IMR-90 (cell line): ENCODE measurements at regions not wholly inside any gene's neighbourhood (a gene's known extent, or its start where the extent isn't known, plus 50 kb on each side); places are given as distances from the start of the nearest gene placed in this dataset.

Source experiments
- BHLHE40 ChIP-seq: fragments of 150-350 bp; IDR thresholded peaks from 2 replicates; pipeline ENCODE4 v1.6.1; 2016; ENCODE audit warnings: mild to moderate bottlenecking, low read depth, low read length
- CEBPB ChIP-seq: IDR thresholded peaks from 2 replicates; pipeline ENCODE4 v1.6.1; 2012; ENCODE audit warnings: low read depth, low read length, improper control_type of control experiment
- FOS ChIP-seq: fragments of 150-350 bp; IDR thresholded peaks from 2 replicates; pipeline ENCODE4 v1.6.1; 2016; ENCODE audit warnings: low read depth, low read length
- MAFK ChIP-seq: IDR thresholded peaks from 2 replicates; pipeline ENCODE4 v1.6.1; 2012; ENCODE audit warnings: low read depth, low read length, improper control_type of control experiment
- MXI1 ChIP-seq: IDR thresholded peaks from 2 replicates; pipeline ENCODE4 v1.6.1; 2012; ENCODE audit warnings: low read depth, mild to moderate bottlenecking, low read length, moderate library complexity, borderline replicate concordance
- NFE2L2 ChIP-seq: fragments of 150-350 bp; IDR thresholded peaks from 2 replicates; pipeline ENCODE4 v1.6.1; 2016; ENCODE audit warnings: low read depth, mild to moderate bottlenecking, low read length
- POLR2A ChIP-seq: IDR thresholded peaks from 2 replicates; pipeline ENCODE4 v1.6.1; 2012; ENCODE audit warnings: mild to moderate bottlenecking, low read depth, low read length
- RAD21 ChIP-seq: IDR thresholded peaks from 2 replicates; pipeline ENCODE4 v1.6.1; 2012; ENCODE audit warnings: low read length, improper control_type of control experiment
- RCOR1 ChIP-seq: IDR thresholded peaks from 2 replicates; pipeline ENCODE4 v1.6.1; 2012; ENCODE audit warnings: mild to moderate bottlenecking, low read length, improper control_type of control experiment; ENCODE audit not compliant: insufficient replicate concordance
- RFX5 ChIP-seq: IDR thresholded peaks from 2 replicates; pipeline ENCODE4 v1.8.0; 2012; ENCODE audit warnings: low read depth, mild to moderate bottlenecking, low read length, moderate library complexity
- SMC3 ChIP-seq: fragments of 150-350 bp; IDR thresholded peaks from 2 replicates; pipeline ENCODE4 v1.6.1; 2016; ENCODE audit warnings: low read depth, mild to moderate bottlenecking, antibody characterized with exemption, low read length, moderate library complexity
- TF ChIP-seq, protein P1 (sequence below): conservative IDR thresholded peaks from 2 replicates; pipeline ENCODE4 v1.5.1; 2012; ENCODE audit warnings: mild to moderate bottlenecking, low read depth, low read length, improper control_type of control experiment
- TF ChIP-seq, protein P2 (sequence below): fragments of 150-350 bp; IDR thresholded peaks from 2 replicates; pipeline ENCODE4 v1.6.1; 2016; ENCODE audit warnings: low read depth, mild to moderate bottlenecking, low read length, moderate library complexity, borderline replicate concordance
- TF ChIP-seq, protein P3 (sequence below): fragments of 150-350 bp; IDR thresholded peaks from 2 replicates; pipeline ENCODE4 v1.6.1; 2017; ENCODE audit warnings: mild to moderate bottlenecking, antibody characterized with exemption, low read length, low read depth

DNA sequence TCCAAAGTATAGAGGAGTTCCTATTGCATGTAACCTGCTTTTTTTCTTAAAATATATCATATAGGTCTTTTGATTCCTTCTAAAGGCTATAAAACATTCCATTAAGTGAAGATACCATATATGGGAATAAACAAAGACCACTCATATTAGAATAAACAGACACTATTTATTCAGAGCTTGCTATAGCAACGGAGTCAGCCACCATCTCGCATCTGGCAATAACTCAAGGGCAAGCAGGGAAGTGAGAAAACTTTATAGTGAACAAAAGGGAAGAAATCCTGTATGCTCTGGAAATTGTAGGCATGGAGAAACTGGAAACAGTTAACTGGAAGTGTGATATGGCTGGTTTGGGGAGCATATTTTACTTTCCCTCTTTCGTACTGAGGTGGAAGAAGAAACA lies 301.9 kb downstream of the PTH2R start:
- TF ChIP-seq, protein P1, sequence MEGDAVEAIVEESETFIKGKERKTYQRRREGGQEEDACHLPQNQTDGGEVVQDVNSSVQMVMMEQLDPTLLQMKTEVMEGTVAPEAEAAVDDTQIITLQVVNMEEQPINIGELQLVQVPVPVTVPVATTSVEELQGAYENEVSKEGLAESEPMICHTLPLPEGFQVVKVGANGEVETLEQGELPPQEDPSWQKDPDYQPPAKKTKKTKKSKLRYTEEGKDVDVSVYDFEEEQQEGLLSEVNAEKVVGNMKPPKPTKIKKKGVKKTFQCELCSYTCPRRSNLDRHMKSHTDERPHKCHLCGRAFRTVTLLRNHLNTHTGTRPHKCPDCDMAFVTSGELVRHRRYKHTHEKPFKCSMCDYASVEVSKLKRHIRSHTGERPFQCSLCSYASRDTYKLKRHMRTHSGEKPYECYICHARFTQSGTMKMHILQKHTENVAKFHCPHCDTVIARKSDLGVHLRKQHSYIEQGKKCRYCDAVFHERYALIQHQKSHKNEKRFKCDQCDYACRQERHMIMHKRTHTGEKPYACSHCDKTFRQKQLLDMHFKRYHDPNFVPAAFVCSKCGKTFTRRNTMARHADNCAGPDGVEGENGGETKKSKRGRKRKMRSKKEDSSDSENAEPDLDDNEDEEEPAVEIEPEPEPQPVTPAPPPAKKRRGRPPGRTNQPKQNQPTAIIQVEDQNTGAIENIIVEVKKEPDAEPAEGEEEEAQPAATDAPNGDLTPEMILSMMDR = no peak
- TF ChIP-seq RAD21 = no peak
- TF ChIP-seq POLR2A = no peak
- no peak for TF ChIP-seq SMC3
- TF ChIP-seq, protein P2, sequence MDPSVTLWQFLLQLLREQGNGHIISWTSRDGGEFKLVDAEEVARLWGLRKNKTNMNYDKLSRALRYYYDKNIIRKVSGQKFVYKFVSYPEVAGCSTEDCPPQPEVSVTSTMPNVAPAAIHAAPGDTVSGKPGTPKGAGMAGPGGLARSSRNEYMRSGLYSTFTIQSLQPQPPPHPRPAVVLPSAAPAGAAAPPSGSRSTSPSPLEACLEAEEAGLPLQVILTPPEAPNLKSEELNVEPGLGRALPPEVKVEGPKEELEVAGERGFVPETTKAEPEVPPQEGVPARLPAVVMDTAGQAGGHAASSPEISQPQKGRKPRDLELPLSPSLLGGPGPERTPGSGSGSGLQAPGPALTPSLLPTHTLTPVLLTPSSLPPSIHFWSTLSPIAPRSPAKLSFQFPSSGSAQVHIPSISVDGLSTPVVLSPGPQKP = no peak
- no peak for TF ChIP-seq NFE2L2
- TF ChIP-seq, protein P3, sequence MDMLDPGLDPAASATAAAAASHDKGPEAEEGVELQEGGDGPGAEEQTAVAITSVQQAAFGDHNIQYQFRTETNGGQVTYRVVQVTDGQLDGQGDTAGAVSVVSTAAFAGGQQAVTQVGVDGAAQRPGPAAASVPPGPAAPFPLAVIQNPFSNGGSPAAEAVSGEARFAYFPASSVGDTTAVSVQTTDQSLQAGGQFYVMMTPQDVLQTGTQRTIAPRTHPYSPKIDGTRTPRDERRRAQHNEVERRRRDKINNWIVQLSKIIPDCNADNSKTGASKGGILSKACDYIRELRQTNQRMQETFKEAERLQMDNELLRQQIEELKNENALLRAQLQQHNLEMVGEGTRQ = no peak
- TF ChIP-seq CEBPB = no peak
- no peak for TF ChIP-seq RCOR1
- TF ChIP-seq MXI1 = no peak
- no peak for TF ChIP-seq RFX5
- no peak for TF ChIP-seq FOS
- no peak for TF ChIP-seq MAFK
- TF ChIP-seq BHLHE40 = no peak
